ENCODE measurements at regions not wholly inside any gene's neighbourhood (a gene's known extent, or its start where the extent isn't known, plus 50 kb on each side); places are given as distances from the start of the nearest gene placed in this dataset.

DNA sequence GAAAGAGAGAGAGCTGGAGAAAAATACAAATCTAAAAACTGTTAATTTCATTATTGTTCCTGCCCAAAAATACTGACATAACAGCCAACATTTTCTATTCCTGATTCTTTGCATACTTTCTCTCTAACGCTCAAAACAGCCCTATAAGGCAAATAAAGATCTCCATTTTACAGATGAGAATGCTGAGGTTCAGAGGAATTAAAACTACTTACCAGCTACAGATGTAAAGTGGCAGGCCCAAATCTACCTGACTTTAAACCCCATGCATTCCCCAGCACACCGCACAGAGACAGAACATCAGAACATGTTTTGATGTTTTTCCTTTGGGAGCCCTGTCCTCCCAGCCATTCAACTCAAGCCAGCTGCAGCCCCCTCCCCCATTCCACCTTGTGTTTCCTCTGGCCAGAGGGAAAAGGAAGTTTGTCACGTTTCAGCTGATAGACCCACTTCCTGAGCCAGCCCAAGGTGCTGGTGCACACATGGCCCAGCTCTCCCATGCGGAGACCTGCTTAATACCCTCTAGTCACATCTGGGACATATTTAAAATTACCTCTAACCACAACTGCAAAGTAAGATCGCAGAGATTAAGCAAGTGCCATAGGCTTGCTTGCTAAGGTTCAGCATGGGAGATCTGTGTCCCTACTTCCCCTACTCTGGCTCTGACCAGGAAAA, 133.1 kb upstream of the NFIA start:
- TF ChIP-seq, protein P1, sequence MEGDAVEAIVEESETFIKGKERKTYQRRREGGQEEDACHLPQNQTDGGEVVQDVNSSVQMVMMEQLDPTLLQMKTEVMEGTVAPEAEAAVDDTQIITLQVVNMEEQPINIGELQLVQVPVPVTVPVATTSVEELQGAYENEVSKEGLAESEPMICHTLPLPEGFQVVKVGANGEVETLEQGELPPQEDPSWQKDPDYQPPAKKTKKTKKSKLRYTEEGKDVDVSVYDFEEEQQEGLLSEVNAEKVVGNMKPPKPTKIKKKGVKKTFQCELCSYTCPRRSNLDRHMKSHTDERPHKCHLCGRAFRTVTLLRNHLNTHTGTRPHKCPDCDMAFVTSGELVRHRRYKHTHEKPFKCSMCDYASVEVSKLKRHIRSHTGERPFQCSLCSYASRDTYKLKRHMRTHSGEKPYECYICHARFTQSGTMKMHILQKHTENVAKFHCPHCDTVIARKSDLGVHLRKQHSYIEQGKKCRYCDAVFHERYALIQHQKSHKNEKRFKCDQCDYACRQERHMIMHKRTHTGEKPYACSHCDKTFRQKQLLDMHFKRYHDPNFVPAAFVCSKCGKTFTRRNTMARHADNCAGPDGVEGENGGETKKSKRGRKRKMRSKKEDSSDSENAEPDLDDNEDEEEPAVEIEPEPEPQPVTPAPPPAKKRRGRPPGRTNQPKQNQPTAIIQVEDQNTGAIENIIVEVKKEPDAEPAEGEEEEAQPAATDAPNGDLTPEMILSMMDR (optimal IDR thresholded peaks at IDR 0.05 in 1 of 3, IDR thresholded peaks at IDR 0.05 in 1 of 3, conservative IDR thresholded peaks at IDR 0.05 in 1 of 3; ENCODE audit: extremely low read depth in 1 of 3, insufficient read depth in 2 of 3, low read length in 3 of 3), result no peak
- no peak for TF ChIP-seq EZH2 (IDR thresholded peaks at IDR 0.05; ENCODE audit: low read length)

Measured in keratinocyte (primary cell).